T follicular helper cell (primary cell): ENCODE measurements at regions not wholly inside any gene's neighbourhood (a gene's known extent, or its start where the extent isn't known, plus 50 kb on each side); places are given as distances from the start of the nearest gene placed in this dataset.
"Not testable (repeated sequence)": the region's sequence is repeated elsewhere in the genome, so short reads cannot be mapped to it uniquely, and the experiment has no call there.

Source experiments
- DNase-seq: peaks from one replicate; pipeline ENCODE4 v3.0.0-alpha.2; 2020; ENCODE audit warnings: low read depth

DNA sequence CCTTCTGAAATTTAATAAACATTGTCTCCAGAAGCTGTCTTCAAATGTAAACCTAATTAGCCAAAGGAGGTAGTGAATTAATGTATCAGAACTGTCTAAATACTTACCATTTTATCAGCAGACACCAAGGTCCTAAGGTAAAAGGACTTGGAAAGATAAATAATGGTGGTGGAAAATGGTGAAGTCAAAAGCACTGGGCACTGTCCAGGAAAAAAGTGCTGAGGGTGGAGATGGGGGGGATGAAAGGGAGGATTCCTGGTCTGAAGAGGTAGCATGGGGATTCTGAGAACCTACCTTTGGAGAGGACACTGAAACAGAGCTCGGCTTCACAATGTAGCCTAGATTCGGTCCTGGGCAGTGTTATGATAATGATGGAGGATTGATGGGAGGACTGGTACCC lies 149.0 kb upstream of the DPH6 start:
- DNase-seq = no peak

DNA sequence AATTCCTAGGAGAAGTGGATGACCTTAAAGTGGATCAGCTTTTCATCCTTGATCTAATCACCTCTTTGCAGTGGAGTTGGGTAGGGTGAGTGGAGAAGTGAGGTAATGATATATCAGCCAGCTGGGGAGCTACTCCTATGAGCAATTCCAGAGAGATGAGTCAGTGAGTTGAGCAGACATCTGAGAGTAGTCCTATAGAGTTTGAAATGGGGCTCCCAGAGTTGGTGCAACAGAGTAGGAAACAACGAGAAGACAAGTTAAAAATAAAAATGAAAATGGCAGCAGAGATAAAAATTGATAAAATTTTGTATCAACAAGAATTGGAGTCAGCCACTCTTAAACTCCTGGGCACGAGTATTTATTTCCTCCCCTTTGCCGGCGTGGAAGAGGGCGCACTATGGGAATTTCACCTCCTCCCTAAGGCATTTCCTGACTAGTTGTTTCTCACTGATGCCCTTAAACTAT lies 150.8 kb upstream of the DPH6 start:
- no peak for DNase-seq

DNA sequence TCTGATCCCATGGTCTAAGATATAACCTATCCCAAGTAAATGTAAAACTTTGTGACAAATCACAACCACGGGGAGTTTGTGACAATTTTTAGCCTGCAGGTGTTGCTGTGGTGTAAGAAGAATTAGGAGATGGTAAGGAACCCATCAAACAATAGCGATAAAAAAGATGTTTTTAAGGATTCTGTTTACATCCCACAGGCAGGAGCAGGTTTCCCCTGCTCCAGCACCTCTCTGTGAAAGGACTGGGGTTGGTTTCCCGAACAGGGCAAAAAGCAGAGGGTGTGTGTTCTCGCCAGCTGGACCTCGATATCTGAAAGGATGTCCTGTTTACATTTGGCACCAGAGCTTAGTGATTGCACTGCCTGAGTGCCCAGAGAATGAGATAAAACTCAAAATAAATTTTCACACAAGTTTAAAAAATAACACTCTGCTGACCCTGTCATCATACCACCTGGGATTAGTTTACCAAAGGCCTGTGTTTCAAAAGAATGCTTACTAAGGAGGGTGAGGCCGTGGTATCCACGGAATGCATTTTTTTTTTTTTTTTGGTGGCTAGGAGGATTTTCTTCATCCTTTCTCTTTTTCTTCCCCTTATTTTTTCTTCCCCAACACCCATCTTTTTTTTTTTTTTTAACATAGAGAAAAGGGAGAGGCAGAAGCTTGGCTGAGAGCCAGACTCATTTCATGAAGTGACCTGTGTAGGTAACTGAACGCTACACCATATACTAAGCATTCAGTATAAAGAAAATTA lies 151.8 kb upstream of the DPH6 start:
- no peak for DNase-seq

DNA sequence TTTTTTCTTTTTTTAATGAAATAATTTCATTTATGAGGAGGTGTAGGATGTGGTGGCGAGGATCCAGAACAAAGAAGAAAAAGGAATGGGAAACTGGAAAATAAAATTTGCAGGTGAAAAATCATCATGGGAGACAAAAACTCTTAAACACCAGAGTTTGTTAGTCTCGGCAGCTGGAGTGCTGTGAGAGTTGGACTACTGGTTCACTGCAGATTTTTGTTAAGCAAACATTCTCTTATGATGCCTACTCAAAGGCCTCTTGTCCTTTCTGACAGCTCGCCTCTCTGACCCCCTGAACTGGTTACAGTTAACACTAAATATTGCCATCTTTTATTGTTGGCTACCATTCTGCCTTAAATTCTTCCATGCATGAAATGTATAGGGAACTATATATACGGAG lies 152.4 kb upstream of the DPH6 start:
- DNase-seq = no peak

DNA sequence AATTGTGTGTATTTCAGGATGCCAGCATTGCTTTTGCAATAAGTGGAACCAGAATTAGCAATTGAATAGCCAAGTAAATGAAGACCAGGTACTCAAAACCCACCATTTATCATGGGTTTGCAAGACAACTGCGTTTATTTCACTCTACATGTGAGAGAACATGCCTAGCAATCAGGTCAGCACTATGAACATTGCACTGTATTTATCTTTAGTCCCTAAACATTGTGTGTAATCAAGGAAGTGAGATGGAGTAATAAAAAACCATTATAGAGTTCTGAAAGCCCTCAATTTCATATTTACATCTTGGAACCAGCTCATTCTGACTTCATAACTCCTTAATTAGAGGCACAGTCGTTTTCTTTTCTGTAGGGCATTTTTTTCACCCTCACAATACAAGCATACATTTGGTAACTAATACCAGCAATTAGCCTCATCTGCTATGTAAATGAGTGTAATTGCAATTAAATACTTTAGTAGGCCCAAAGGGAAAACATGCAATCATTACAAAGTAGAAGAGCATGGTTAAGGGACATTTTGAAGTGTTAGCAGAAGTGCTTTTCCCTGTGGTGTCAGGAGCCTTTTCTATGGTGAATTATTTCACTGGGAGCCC lies 153.1 kb upstream of the DPH6 start:
- no peak for DNase-seq

DNA sequence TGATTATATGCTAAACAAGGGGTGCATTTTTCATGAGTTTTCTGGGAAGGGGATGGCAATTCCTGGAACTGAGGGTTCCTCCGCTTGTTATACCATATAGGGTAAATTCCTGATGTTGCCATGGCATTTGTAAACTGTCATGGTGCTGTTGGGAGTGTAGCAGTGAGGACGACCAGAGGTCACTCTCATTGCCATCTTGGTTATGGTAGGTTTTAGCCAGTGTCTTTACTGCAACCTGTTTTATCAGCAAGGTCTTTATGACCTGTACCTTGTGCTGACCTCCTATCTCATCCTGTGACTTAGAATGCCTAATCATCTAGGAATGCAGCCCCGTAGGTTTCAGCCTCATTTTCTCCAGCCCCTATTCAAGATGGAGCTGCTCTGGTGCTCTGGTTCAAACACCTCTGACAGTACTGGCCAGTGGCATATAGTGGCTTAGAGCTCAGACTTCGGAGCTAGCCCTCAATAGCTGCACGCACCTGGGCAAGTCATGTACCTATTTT lies 154.2 kb upstream of the DPH6 start:
- DNase-seq = not testable (repeated sequence)

DNA sequence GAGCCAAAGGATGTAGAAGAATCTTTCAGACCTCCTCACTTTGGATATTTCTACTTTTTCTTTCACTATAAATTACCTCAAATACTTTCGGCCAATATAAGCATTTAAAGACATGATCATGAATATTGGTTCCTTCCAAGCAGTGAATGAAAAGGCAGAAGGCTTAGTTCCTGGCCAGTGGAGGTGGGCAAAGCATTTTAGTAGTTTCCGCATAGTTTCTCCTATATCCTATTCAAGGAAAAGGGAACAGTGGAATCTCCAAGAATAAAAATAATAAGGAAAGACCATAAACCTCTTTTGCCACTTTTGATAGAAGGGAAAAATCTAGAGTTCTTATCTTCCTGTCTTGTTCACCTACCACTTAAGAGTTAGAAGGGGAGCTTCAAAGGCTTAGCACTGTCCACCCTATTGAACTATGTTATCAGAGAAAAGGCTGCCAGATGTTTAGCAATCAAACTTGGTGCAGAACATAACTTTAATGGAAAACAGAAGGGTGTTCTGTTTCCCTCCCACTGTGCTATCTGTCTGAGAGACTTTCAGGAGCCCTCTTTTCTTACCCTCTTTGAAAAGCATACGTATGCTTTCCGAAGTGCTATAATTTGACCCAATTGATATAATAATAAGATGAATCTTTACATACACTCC lies 155.6 kb upstream of the DPH6 start:
- DNase-seq = no peak

DNA sequence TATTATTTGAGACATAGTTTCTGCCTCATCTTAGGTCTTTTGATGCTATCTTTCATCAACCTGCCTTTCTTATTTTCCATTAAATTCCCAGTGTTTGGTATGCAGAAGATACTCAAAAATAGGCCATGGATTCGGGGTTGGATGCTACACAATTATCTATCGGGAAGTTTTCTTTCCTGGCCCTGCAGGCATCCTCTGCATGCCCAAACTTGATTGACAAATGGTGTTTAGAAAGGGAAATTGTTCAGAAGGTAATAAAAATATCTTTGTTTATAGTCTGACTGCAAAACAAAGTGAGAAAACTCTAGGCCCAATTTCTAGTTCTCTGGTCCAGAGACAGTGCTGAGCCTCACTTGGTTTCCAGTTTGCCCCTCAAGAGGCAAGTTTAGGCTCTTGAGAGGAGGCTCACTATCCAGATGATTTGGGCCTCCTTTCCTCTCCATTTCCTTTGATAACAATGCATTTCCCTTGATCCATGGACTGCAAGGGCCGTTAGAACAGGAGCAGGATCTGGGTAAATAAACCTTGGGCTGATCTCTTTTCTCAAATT lies 157.1 kb upstream of the DPH6 start:
- no peak for DNase-seq

DNA sequence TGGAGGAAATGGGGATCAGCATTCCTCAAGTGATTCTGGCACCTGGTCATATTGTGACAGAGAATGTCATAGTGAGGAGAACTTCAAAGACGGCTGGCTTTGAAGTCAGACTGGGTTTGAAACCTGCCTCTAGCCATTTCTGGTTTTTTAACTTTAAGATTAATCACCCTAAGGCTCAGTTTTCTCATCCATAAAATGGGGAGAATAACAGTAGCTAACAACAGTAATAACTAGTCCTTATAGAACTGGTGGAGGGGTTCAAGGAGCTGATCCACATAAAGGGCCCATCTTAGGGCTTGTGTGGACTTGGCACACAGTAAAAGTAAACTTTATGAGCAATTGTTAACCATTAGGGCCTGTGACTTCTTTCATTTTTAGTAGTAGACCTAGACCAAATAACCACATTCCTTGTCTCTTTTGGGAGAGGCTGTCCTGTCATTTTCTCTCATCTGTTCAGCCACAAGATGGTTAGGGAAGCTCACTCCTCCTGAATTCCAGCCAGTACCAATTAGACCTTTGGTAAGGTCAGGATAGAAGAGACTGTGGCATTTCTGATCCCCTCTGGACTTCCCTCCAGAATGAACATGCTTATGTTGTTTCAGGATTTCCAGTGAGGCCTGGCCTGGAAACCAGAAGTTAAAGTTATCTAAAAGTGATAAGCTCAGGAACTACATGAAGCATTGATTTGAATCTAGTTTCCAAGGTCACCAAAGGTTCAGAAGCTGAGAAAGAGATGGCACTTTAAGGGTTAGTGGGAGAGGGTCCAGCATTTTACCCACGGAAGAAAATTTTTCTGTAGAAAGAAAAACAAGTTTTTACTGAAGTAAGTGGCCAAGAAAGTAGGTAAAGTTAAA lies 159.3 kb upstream of the DPH6 start:
- DNase-seq = no peak

DNA sequence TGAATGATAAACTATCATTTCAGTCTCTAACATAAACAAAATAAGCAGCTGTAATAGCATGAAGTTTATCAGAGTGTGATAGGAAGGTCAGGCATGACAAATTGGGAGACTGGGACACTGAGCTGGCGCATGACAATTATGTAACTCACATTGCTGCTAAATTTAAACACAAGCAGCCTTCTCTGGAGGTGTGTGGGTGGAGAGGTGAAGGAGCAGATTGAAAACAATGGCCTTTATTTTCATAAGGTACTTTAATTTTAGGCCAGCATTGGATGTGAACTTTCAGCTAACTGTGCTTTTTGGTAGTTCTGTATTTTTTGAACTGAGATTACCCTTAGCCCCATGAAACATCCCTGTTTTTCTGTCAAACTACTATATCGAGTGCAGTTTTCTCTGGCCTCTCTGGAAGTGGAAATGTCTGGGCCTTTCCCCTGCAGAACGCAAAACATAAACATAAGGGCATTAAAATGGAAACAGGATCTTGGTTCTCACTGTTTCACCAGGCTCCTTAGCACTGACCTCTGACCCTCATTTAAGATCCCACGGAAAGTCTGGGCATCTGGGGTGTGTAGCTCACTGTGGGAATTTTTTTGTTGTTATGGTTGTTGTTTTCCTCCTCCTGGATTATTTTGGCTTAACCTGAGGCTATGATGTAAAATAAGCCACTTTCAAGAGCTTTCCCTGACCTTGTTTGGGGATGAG lies 160.1 kb upstream of the DPH6 start:
- no peak for DNase-seq

DNA sequence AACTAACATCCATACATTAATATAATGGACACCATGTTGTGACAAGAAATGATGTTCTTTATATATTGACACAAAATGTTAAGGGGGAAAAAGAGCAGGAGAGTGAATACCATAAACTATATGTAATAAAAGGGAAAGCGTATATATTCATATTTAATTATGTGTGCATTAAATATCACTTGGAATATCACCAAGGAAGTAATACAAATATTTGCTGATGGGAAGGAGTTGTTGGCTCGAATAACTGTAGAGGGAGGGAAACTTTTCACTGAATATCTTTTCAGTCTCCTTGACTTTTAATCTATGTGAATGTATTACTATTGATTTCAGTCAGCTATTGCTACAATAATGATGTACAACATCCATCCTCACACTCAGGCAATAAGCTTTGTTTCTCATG lies 167.0 kb upstream of the DPH6 start:
- DNase-seq = no peak

DNA sequence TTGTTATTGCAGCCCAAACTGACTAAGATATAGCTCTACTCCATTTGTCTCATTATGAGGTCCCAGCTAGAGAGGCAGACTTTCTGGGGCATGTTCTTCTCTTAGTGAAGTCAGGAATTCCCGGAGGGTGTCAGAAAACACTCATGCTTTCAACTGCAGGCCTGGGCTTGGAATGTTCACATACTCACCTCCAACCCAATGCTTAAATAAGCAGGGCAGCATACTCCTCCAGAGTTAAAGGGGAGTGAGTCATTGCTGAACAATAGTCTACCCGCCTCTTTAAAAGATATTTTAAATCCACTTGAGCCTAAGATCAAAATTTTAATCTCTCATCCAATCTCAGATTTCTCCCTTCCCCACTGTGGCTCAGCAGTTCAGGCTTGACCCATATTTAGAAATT lies 167.8 kb upstream of the DPH6 start:
- DNase-seq = no peak

DNA sequence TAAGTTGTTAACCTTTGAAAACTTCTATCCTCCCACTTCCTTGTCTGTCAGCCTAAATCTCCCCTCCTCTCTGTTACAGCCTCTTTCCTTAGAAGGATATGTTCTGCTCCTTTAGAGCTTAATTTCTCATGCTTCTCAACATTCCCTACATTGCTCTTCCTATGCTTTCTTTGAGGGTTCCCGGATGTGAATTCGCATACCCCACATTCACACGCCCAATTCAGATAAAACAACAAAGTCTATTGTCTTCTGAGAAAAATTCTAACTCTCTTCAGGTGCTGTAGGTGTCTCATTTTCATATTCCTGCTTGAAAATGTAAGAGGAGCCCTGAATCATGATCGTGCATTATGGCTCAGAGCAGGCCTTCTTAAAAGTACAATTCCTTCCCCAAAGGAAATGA lies 171.8 kb upstream of the DPH6 start:
- no peak for DNase-seq

DNA sequence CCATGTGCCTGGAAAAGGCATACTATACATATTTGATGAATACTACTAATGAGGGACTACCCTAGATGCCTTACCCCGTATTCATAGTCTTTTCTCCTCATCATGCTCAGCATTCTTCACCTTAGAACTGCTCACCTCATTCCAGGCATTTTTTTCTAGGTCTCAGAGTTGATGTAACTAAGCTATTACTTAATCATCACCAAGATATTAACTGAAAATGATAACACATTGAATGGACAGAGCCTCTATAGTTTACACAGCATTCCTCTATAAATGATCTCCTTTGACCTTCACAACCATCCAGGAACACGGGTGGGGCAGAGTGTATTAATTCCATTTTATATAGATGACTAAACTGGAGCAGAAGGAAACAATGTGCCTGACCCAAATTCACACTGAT lies 174.1 kb upstream of the DPH6 start:
- no peak for DNase-seq

DNA sequence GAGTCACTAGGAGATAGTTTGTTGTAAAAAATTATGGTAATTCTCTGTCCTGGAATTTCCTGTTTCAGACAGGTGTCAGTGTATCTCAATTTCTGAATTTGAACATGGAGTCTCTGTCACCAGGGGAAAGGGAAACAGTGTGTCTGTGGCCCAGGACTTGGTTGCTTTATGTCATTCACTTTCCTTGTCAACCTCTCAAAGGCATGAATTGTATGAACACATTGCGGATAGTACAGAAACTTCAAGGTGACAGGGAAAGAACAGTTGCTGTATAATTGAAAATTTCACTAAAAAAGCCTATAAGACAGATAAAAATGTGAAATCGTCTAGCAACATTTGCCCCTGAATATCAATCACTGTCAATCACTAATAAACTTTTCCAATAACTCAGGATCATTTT lies 175.0 kb upstream of the DPH6 start:
- no peak for DNase-seq

DNA sequence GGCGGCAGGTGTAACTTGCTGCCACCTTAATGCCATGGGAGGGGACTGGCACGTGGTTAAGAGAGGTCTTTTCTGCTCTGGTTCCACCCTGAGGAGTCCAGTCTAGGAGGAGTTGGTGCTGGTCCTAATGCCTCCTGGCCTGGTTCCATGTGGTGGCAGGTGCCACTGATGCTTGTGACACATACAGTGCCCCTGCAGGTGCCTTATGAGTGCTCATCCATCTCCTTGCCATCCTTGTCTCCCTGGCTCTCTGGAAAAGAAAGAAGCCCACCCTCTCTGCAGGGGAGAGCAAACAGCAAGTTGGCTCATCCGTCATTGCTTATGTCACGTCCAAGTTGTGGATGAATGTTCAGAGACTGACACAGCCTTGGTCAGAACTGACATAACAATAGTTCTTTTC lies 175.8 kb upstream of the DPH6 start:
- DNase-seq = no peak

DNA sequence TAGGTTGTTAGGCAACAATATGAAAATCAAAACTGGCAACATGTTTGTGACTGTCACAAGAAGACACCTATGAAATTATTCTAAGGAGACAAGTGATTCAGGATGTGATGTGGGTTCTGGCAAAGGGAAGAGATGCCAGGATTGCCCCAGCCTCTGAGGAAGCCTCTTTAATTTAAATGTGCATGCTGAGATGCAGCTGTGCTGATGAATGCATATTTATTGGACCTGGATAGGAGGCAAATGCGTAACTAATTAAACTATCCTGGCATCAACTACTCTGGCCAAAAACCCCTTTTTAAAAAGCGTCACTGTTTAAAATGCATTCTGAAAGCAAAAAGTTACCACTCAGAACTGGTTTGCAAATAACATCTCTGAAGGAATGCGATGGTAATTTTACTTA lies 176.5 kb upstream of the DPH6 start:
- no peak for DNase-seq

DNA sequence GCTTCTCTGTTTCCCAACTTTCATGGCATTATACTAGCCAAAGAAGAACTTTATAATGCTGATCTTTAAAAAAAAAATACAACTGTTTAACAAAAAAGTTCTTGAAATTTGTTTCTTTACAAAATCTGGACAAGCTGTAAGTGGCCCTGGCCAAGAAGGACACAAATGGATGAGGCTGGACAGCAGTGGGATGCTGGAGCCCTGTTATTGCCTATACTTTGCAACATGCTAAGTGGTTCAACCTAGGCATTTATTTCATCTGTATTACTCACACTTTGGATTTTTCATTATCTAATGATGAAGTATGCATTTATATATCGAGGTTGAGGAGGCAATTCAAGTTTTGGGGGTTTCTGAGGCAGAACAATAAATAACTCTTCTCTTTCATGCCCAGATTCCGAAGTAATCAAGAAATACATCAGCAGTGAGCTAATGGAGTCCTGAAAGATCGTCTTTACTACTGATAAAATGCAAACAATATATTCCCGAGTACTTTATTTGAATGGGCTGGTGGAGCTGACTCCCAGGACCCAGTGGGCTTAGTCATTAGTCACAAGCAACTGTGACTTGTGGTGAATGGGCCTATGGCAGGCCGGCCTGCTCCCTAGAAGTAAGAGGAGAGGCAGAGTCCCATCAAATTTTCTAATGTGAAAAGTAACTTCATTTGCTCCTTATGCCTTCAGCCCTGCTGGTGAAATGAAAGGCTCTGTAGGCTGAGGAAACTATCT lies 177.3 kb upstream of the DPH6 start:
- DNase-seq = no peak

DNA sequence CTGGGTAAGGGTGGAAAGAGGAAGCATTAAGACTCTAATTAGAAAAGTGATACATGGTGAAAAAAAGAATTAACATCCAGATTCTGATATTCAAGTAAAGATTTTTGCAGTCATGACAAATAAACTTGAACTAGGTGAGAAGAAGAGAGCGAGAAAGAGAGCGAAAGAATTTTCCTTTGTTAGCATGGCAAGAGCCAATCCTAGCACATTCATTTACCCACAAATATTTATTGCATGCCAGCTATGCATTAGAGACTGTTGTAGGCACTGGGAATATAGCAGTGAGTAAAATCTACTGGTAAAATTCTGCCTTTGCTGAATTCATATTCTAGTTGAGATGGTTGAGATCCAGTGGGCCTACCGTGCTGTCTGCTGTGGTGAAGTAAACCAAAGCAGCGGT lies 177.9 kb upstream of the DPH6 start:
- no peak for DNase-seq

DNA sequence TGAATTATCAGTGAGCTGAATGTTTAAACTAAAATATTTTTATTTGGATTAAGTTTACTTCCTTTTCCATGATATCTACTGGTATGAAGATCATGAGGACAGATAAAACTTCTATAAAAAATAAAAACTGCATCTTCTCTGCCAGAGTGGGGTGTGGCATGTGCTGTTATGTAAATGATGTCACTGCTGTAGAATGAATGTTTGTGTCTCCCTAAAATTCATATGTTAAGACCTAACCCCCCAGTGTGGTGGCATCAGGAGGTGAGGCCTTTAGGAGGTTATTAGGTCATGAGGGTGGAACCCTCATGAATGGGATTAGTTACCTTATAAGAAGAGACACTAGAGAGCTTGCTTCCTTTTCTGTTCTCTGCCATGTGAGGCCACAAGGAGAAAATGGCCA lies 178.7 kb upstream of the DPH6 start:
- no peak for DNase-seq

DNA sequence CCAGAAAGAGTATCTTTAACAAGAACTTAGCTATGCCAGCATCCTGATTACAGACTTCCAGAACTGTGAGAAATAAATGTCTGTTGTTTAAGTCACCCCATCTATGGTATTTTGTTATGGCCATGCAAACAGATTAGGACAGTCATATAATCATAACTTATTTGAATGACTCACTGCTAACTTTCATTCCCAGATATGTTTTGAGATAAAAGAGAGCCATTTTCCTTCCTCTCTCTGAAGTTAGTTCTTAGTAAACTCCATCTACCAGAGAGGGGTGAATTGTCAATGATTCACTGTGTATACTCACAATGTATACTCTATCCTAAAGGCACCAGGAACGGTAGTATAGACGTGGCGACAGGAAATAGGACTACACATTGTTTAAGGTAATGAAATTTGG lies 179.4 kb upstream of the DPH6 start:
- DNase-seq = no peak
